OCI-LY1 (cell line): ENCODE measurements at regions not wholly inside any gene's neighbourhood (a gene's known extent, or its start where the extent isn't known, plus 50 kb on each side); places are given as distances from the start of the nearest gene placed in this dataset.

Source experiments
- H2AFZ ChIP-seq: fragments of 200-600 bp; sonication (generic), shearing (Covaris generic); 2 replicates; pipeline ENCODE4 v1.6.0; 2014; ENCODE audit warnings: antibody characterized with exemption, mild to moderate bottlenecking, low read length
- H3F3A ChIP-seq: fragments of 200-600 bp; sonication (generic), shearing (Covaris generic); 2 replicates; pipeline ENCODE4 v1.6.0; 2014; ENCODE audit warnings: mild to moderate bottlenecking, antibody characterized with exemption, low read length, moderate library complexity; ENCODE audit not compliant: insufficient read depth
- H3K27ac ChIP-seq: fragments of 200-600 bp; sonication (generic); 2 replicates; pipeline ENCODE4 v1.5.1; 2014; ENCODE audit warnings: low read length, mixed run types, mild to moderate bottlenecking, low read depth; ENCODE audit not compliant: poor library complexity, severe bottlenecking
- H3K27me3 ChIP-seq: fragments of 200-600 bp; sonication (generic); 2 replicates; pipeline ENCODE4 v1.6.0; 2014; ENCODE audit warnings: antibody characterized with exemption, mild to moderate bottlenecking, low read length, moderate library complexity; ENCODE audit not compliant: insufficient read depth
- H3K36me3 ChIP-seq: fragments of 200-600 bp; sonication (generic); 2 replicates; pipeline ENCODE4 v1.6.1; 2014; ENCODE audit warnings: mild to moderate bottlenecking, antibody characterized with exemption, low read length, moderate library complexity, mixed read lengths; ENCODE audit not compliant: insufficient read depth
- H3K4me1 ChIP-seq: fragments of 200-600 bp; sonication (generic); 2 replicates; pipeline ENCODE4 v1.5.1; 2014; ENCODE audit warnings: mild to moderate bottlenecking, low read length, moderate library complexity; ENCODE audit not compliant: insufficient read depth, severe bottlenecking
- H3K4me2 ChIP-seq: fragments of 200-600 bp; sonication (generic), shearing (Covaris generic); 2 replicates; pipeline ENCODE4 v1.6.1; 2014; ENCODE audit warnings: low read length
- H3K4me3 ChIP-seq: fragments of 200-600 bp; sonication (generic); 2 replicates; pipeline ENCODE4 v1.5.1; 2014; ENCODE audit warnings: low read length, low read depth, mild to moderate bottlenecking, mixed read lengths; ENCODE audit not compliant: poor library complexity, severe bottlenecking
- H3K79me2 ChIP-seq: fragments of 200-600 bp; shearing (Covaris generic); 2 replicates; pipeline ENCODE4 v1.6.1; 2016; ENCODE audit warnings: mixed run types, low read length, mixed read lengths; ENCODE audit not compliant: insufficient read depth
- H3K9ac ChIP-seq: fragments of 200-600 bp; sonication (generic), shearing (Covaris generic); 2 replicates; pipeline ENCODE4 v1.6.1; 2014; ENCODE audit warnings: mild to moderate bottlenecking, low read length, mixed read lengths
- H3K9me2 ChIP-seq: fragments of 200-600 bp; sonication (generic), shearing (Covaris generic); 2 replicates; pipeline ENCODE4 v1.6.1; 2014; ENCODE audit warnings: low read depth, mild to moderate bottlenecking, low read length, mixed read lengths
- H3K9me3 ChIP-seq: fragments of 200-600 bp; shearing (Covaris generic); 2 replicates; pipeline ENCODE4 v1.6.1; 2014; ENCODE audit warnings: low read length, mixed read lengths
- H4K20me1 ChIP-seq: fragments of 200-600 bp; sonication (generic), shearing (Covaris generic); 2 replicates; pipeline ENCODE4 v1.6.0; 2016; ENCODE audit warnings: mild to moderate bottlenecking, low read length; ENCODE audit not compliant: insufficient read depth
- CTCF ChIP-seq: fragments of 200-600 bp; sonication (generic), shearing (Covaris generic); IDR thresholded peaks from 2 replicates; pipeline ENCODE4 v1.5.1; 2017; ENCODE audit warnings: mild to moderate bottlenecking, antibody characterized with exemption, low read length, moderate library complexity, mixed read lengths
- EZH2 ChIP-seq: fragments of 200-600 bp; sonication (generic), shearing (Covaris generic); IDR thresholded peaks from 2 replicates; pipeline ENCODE4 v1.8.0; 2017; ENCODE audit warnings: borderline replicate concordance, mixed run types, mild to moderate bottlenecking, antibody characterized with exemption, low read length, moderate library complexity, mixed read lengths

GRCh38 chr2:76675212-76675611 lies 847.0 kb downstream of the LRRTM4 start:
- Histone ChIP-seq H3K79me2 (no peaks in the 10 kb centered on the region), H3K4me3 (no peak overlapping the region), H3K27ac (no peak overlapping the region), H3K9me3 (no peaks in the 10 kb centered on the region), H4K20me1 (no peaks in the 10 kb centered on the region), H3K4me2 (no peak overlapping the region), H3K36me3 (no peaks in the 10 kb centered on the region), H3K4me1 (no peaks in the 10 kb centered on the region), H3K9me2 (no peaks in the 10 kb centered on the region), H2AFZ (no peak overlapping the region), H3F3A (no peaks in the 10 kb centered on the region), H3K27me3 (no peaks in the 10 kb centered on the region), H3K9ac (no peak overlapping the region)
- TF ChIP-seq CTCF, result no peak
- no peak for TF ChIP-seq EZH2

GRCh38 chr2:76672798-76673197 lies 849.4 kb downstream of the LRRTM4 start:
- H2AFZ ChIP-seq, result no peak overlapping the region
- H3K4me3 ChIP-seq, result no peak overlapping the region
- H3K36me3 ChIP-seq, result no peaks in the 10 kb centered on the region
- no peak overlapping the region for H3K4me2 ChIP-seq
- no peaks in the 10 kb centered on the region for H3K9me2 ChIP-seq
- H4K20me1 ChIP-seq, result no peaks in the 10 kb centered on the region
- H3K27me3 ChIP-seq, result no peaks in the 10 kb centered on the region
- H3K27ac ChIP-seq, result no peak overlapping the region
- no peaks in the 10 kb centered on the region for H3K9me3 ChIP-seq
- no peak overlapping the region for H3K9ac ChIP-seq
- no peaks in the 10 kb centered on the region for H3F3A ChIP-seq
- H3K79me2 ChIP-seq, result no peaks in the 10 kb centered on the region
- no peaks in the 10 kb centered on the region for H3K4me1 ChIP-seq
- no peak for TF ChIP-seq EZH2
- no peak for TF ChIP-seq CTCF

- no peaks in the 10 kb centered on the region for H3K27me3 ChIP-seq
- H4K20me1 ChIP-seq, result no peaks in the 10 kb centered on the region
- no peak overlapping the region for H2AFZ ChIP-seq
- H3K9ac ChIP-seq, result no peak overlapping the region
- no peak overlapping the region for H3K4me3 ChIP-seq
- TF ChIP-seq CTCF, result no peak
- TF ChIP-seq EZH2, result no peak
- no peaks in the 10 kb centered on the region for H3K4me1 ChIP-seq
- no peaks in the 10 kb centered on the region for H3F3A ChIP-seq
- H3K9me3 ChIP-seq, result no peaks in the 10 kb centered on the region
- no peak overlapping the region for H3K4me2 ChIP-seq
- no peak overlapping the region for H3K27ac ChIP-seq
- 0 out of 2 replicates have a peak, but pooled peaks cover 3% of the 10 kb centered on the region for H3K9me2 ChIP-seq
- H3K79me2 ChIP-seq, result no peaks in the 10 kb centered on the region
- H3K36me3 ChIP-seq, result no peaks in the 10 kb centered on the region
Measured at GRCh38 chr2:76669966-76670465, 852.2 kb downstream of the LRRTM4 start.
